IMR-90 (cell line): ENCODE measurements at regions not wholly inside any gene's neighbourhood (a gene's known extent, or its start where the extent isn't known, plus 50 kb on each side); places are given as distances from the start of the nearest gene placed in this dataset.

Source experiments
- ATAC-seq: fragments of 200-7000 bp; cut with Tn5 transposase; 2 replicates; pipeline ENCODE4 v1.9.1; 2020; ENCODE audit warnings: low read depth, mild to moderate bottlenecking, moderate library complexity
- BruUV-seq: library from RNA; stranded (reverse); fragments of 400-500 nt; replicated peaks from 2 replicates; lab custom pipeline; 2021; lab: Mats Ljungman, UMichigan
- CTCF ChIA-PET: fragments of 300-600 bp; formaldehyde crosslinking; extraction: SDS; loops from one replicate; lab custom pipeline; 2021; ENCODE audit warnings: antibody characterized with exemption; lab: Yijun Ruan, JAX
- POLR2A ChIA-PET: fragments of 300-600 bp; sonication (Branson Sonifier 250); formaldehyde crosslinking; loops from one replicate; lab custom pipeline; 2022; ENCODE audit warnings: antibody characterized with exemption; ENCODE audit not compliant: unreplicated experiment; lab: Charles Lee
- DNase-seq: peaks from one replicate; pipeline ENCODE4 v3.0.0; 2013
- H2AFZ ChIP-seq: replicated peaks from 2 replicates; pipeline ENCODE3; 2013; ENCODE audit warnings: low read length, mild to moderate bottlenecking; ENCODE audit not compliant: poor library complexity
- H2AK5ac ChIP-seq: 2 replicates; pipeline ENCODE4 v1.6.1; 2013; ENCODE audit warnings: low read depth, low read length, inconsistent platforms
- H2AK9ac ChIP-seq: replicated peaks from 2 replicates; pipeline ENCODE3; 2013; ENCODE audit warnings: mild to moderate bottlenecking, low read depth, low read length, moderate library complexity; ENCODE audit not compliant: poor library complexity
- H2BK120ac ChIP-seq: 2 replicates; pipeline ENCODE4 v1.6.1; 2013; ENCODE audit warnings: low read depth, low read length, inconsistent platforms
- H2BK15ac ChIP-seq: 3 replicates; pipeline ENCODE4 v1.6.1; 2013; ENCODE audit warnings: low read depth, low read length, inconsistent platforms
- H2BK20ac ChIP-seq: 2 replicates; pipeline ENCODE4 v1.6.1; 2013; ENCODE audit warnings: low read depth, mild to moderate bottlenecking, inconsistent platforms, low read length, moderate library complexity
- H2BK5ac ChIP-seq: 2 replicates; pipeline ENCODE4 v1.6.1; 2013; ENCODE audit warnings: mild to moderate bottlenecking, low read depth, low read length, inconsistent platforms; ENCODE audit not compliant: poor library complexity, severe bottlenecking
- H3K14ac ChIP-seq: replicated peaks from 2 replicates; pipeline ENCODE4 v1.6.1; 2013; ENCODE audit warnings: low read depth, low read length, inconsistent platforms
- H3K18ac ChIP-seq: 2 replicates; pipeline ENCODE4 v1.6.1; 2013; ENCODE audit warnings: low read depth, low read length, control low read depth
- H3K23ac ChIP-seq: 2 replicates; pipeline ENCODE4 v1.6.1; 2013; ENCODE audit warnings: low read depth, low read length, inconsistent platforms
- H3K27ac ChIP-seq: 2 replicates; pipeline ENCODE4 v1.5.1; 2013; ENCODE audit warnings: mild to moderate bottlenecking, control low read depth, low read length; ENCODE audit not compliant: insufficient read depth
- H3K27me3 ChIP-seq: 2 replicates; pipeline ENCODE4 v1.6.1; 2013; ENCODE audit warnings: low read length; ENCODE audit not compliant: control insufficient read depth, insufficient read depth
- H3K36me3 ChIP-seq: 2 replicates; pipeline ENCODE4 v1.6.1; 2013; ENCODE audit warnings: low read length, mixed read lengths; ENCODE audit not compliant: control insufficient read depth, insufficient read depth
- H3K4ac ChIP-seq: 2 replicates; pipeline ENCODE4 v1.6.1; 2013; ENCODE audit warnings: low read depth, low read length, inconsistent platforms
- H3K4me1 ChIP-seq: 2 replicates; pipeline ENCODE4 v1.6.1; 2013; ENCODE audit warnings: low read length, mixed read lengths; ENCODE audit not compliant: control insufficient read depth, insufficient read depth
- H3K4me2 ChIP-seq: 2 replicates; pipeline ENCODE4 v1.6.1; 2013; ENCODE audit warnings: low read depth, mild to moderate bottlenecking, control low read depth, low read length, moderate library complexity
- H3K4me3 ChIP-seq: 2 replicates; pipeline ENCODE4 v1.5.1; 2013; ENCODE audit warnings: low read depth, mild to moderate bottlenecking, control low read depth, low read length, moderate library complexity; ENCODE audit not compliant: insufficient read depth
- H3K56ac ChIP-seq: 2 replicates; pipeline ENCODE4 v1.6.1; 2013; ENCODE audit warnings: low read length, inconsistent platforms; ENCODE audit not compliant: insufficient read depth; ENCODE audit errors: extremely low read depth
- H3K79me1 ChIP-seq, 2 experiments: 2 replicates each; pipeline ENCODE4 v1.6.1; 2013; ENCODE audit warnings: low read length in 2 of 2, inconsistent platforms in 1 of 2, low read depth in 1 of 2
- H3K9ac ChIP-seq: 2 replicates; pipeline ENCODE4 v1.6.1; 2013; ENCODE audit warnings: low read depth, low read length, control low read depth
- H3K9me1 ChIP-seq: 2 replicates; pipeline ENCODE4 v1.6.1; 2013; ENCODE audit warnings: low read length, inconsistent platforms; ENCODE audit not compliant: insufficient read depth
- H3K9me3 ChIP-seq: 2 replicates; pipeline ENCODE4 v1.6.1; 2013; ENCODE audit warnings: low read length; ENCODE audit not compliant: control insufficient read depth, insufficient read depth
- H4K20me1 ChIP-seq: 2 replicates; pipeline ENCODE4 v1.6.1; 2013; ENCODE audit warnings: low read length, inconsistent platforms; ENCODE audit not compliant: insufficient read depth
- H4K5ac ChIP-seq: 2 replicates; pipeline ENCODE4 v1.6.1; 2013; ENCODE audit warnings: mild to moderate bottlenecking, low read depth, low read length, control low read depth
- H4K8ac ChIP-seq, 2 experiments: 2 replicates each; pipeline ENCODE4 v1.6.1; 2013; ENCODE audit warnings: low read depth in 2 of 2, low read length in 2 of 2, control low read depth in 1 of 2, inconsistent platforms in 1 of 2
- H4K91ac ChIP-seq: 2 replicates; pipeline ENCODE4 v1.6.1; 2013; ENCODE audit warnings: low read depth, low read length, inconsistent platforms; ENCODE audit not compliant: insufficient read depth
- BHLHE40 ChIP-seq: fragments of 150-350 bp; IDR thresholded peaks from 2 replicates; pipeline ENCODE4 v1.6.1; 2016; ENCODE audit warnings: mild to moderate bottlenecking, low read depth, low read length
- CHD1 ChIP-seq: IDR thresholded peaks from 2 replicates; pipeline ENCODE4 v1.6.1; 2012; ENCODE audit warnings: low read depth, low read length, improper control_type of control experiment
- ELK1 ChIP-seq: fragments of 150-350 bp; IDR thresholded peaks from 2 replicates; pipeline ENCODE4 v1.6.1; 2016; ENCODE audit warnings: low read depth, mild to moderate bottlenecking, low read length, moderate library complexity, borderline replicate concordance
- FOS ChIP-seq: fragments of 150-350 bp; IDR thresholded peaks from 2 replicates; pipeline ENCODE4 v1.6.1; 2016; ENCODE audit warnings: low read depth, low read length
- MAFK ChIP-seq: IDR thresholded peaks from 2 replicates; pipeline ENCODE4 v1.6.1; 2012; ENCODE audit warnings: low read depth, low read length, improper control_type of control experiment
- MAZ ChIP-seq: IDR thresholded peaks from 2 replicates; pipeline ENCODE4 v1.6.1; 2012; ENCODE audit warnings: low read depth, mild to moderate bottlenecking, low read length, improper control_type of control experiment, moderate library complexity, borderline replicate concordance
- MXI1 ChIP-seq: IDR thresholded peaks from 2 replicates; pipeline ENCODE4 v1.6.1; 2012; ENCODE audit warnings: low read depth, mild to moderate bottlenecking, low read length, moderate library complexity, borderline replicate concordance
- NFE2L2 ChIP-seq: fragments of 150-350 bp; IDR thresholded peaks from 2 replicates; pipeline ENCODE4 v1.6.1; 2016; ENCODE audit warnings: low read depth, mild to moderate bottlenecking, low read length
- POLR2A ChIP-seq: IDR thresholded peaks from 2 replicates; pipeline ENCODE4 v1.6.1; 2012; ENCODE audit warnings: mild to moderate bottlenecking, low read depth, low read length
- SMC3 ChIP-seq: fragments of 150-350 bp; IDR thresholded peaks from 2 replicates; pipeline ENCODE4 v1.6.1; 2016; ENCODE audit warnings: low read depth, mild to moderate bottlenecking, antibody characterized with exemption, low read length, moderate library complexity
- USF2 ChIP-seq: fragments of 150-350 bp; IDR thresholded peaks from 2 replicates; pipeline ENCODE4 v1.6.1; 2017; ENCODE audit warnings: mild to moderate bottlenecking, antibody characterized with exemption, low read length, low read depth
- WGBS, 2 experiments: methylation state at CpG; one replicate each; pipeline versions ENCODE4 v1.1.5 to v1.1.7; 2013; ENCODE audit warnings: missing lambda C conversion rate in 2 of 2; ENCODE audit not compliant: insufficient read length in 1 of 2; ENCODE audit errors: extremely low coverage in 2 of 2; 5-methylcytosine and 5-hydroxymethylcytosine counted together
- dilution Hi-C: fragments of 300-500 bp; cut with HindIII; formaldehyde crosslinking; loops from one replicate; pipeline ENCODE4 v1.14.3; 2018; ENCODE audit warnings: low sequenced_read_pairs; ENCODE audit not compliant: unreplicated experiment
- in situ Hi-C: fragments of 300-500 bp; cut with MboI; formaldehyde crosslinking; loops from 3 replicates; pipeline ENCODE4 v1.14.3; 2019; ENCODE audit warnings: low sequenced_read_pairs, inconsistent platforms, mixed read lengths
- intact Hi-C: fragments of 100-400 bp; cut with micrococcal nuclease; formaldehyde crosslinking; loops from 2 replicates; pipeline ENCODE4 v1.10.0; 2022

DNA sequence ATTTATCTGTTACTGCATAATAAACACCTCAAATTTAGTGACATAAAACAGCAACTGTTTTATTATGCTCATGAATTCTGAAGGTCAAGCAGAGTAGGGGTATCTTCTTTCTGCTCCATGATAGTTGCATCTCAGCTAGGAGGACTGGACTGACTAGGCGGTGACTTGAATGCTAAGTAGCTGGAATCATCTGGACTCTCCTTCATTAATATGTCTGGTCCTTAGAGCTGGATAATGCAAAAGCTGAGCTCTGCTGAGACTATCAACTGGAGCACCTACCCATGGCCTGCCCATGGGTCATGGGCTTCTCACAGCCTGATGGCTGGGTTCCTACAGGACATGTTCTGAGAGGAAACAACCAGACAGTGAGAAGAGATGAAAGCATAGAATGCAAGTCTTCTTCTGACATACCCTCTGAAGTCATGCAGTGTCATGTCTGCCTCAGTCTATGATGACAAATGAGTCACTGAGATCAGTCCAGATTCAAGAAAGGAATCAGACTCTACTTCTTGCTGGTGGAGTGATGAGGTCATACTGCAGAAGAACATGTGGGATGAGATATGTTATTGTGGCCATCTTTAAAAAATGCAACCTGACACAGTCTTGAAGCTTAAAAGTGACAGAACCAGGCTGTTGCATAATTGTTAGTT, 174.2 kb upstream of the OSR1 start:
- no peak overlapping the region for H3K18ac ChIP-seq
- no peak overlapping the region for H3K14ac ChIP-seq
- no peak overlapping the region for H3K23ac ChIP-seq
- H3K36me3 ChIP-seq = no peaks in the 10 kb centered on the region
- H4K8ac ChIP-seq = no peak overlapping the region
- no peak overlapping the region for H3K9ac ChIP-seq
- H3K27ac ChIP-seq = no peak overlapping the region
- H4K20me1 ChIP-seq = no peaks in the 10 kb centered on the region
- dilution Hi-C loops (no loop called here), in situ Hi-C loops (no loop called here), intact Hi-C loops (no loop called here)
- no peak overlapping the region for H2AK5ac ChIP-seq
- no TSS peak for BruUV-seq
- H2BK5ac ChIP-seq = no peak overlapping the region
- peaks cover 12% of the 10 kb centered on the region for H3K27me3 ChIP-seq
- no peak overlapping the region for H3K4me2 ChIP-seq
- no peak overlapping the region for H4K91ac ChIP-seq
- H3K9me1 ChIP-seq = no peaks in the 10 kb centered on the region
- ATAC-seq (no peak), DNase-seq (peak; percentile 59)
- CTCF ChIA-PET = no interaction called here
- H2BK120ac ChIP-seq = no peak overlapping the region
- H2BK20ac ChIP-seq = no peak overlapping the region
- POLR2A ChIA-PET = no interaction called here
- no peak overlapping the region for H3K4ac ChIP-seq
- H4K5ac ChIP-seq = no peak overlapping the region
- no peak for TF ChIP-seq CHD1
- no peak for TF ChIP-seq FOS
- TF ChIP-seq USF2 = no peak
- no peak for TF ChIP-seq ELK1
- no peak for TF ChIP-seq POLR2A
- TF ChIP-seq BHLHE40 = no peak
- TF ChIP-seq MAFK = no peak
- no peak for TF ChIP-seq MXI1
- TF ChIP-seq MAZ = no peak
- no peak for TF ChIP-seq NFE2L2
- TF ChIP-seq SMC3 = no peak
- no peaks in the 10 kb centered on the region for H3K9me3 ChIP-seq
- WGBS, 2 experiments = no CpG with 5 or more reads among the region's 1 CpG
- H3K4me3 ChIP-seq = no peak overlapping the region
- no peak overlapping the region for H3K56ac ChIP-seq
- no peaks in the 10 kb centered on the region for H3K4me1 ChIP-seq
- H2AFZ ChIP-seq = no peak overlapping the region
- H2AK9ac ChIP-seq = no peak overlapping the region
- H3K79me1 ChIP-seq = no peaks in the 10 kb centered on the region
- H2BK15ac ChIP-seq = no peak overlapping the region
